Central memory CD8-positive, alpha-beta T cell (primary cell): ENCODE measurements at regions not wholly inside any gene's neighbourhood (a gene's known extent, or its start where the extent isn't known, plus 50 kb on each side); places are given as distances from the start of the nearest gene placed in this dataset.

ENCODE experiments used
- ATAC-seq: fragments of 150-1000 bp; cut with Tn5 transposase; replicated peaks from 2 replicates; pipeline ENCODE4 v1.10.0; 2022; ENCODE audit warnings: mild to moderate bottlenecking, moderate FRiP score, moderate number of reproducible peaks; ENCODE audit not compliant: poor library complexity, severe bottlenecking; ENCODE audit errors: extremely low read depth
- DNase-seq, 2 donors: peaks; one replicate each; pipeline ENCODE4 v3.0.0; 2021; ENCODE audit warnings: low spot score in 2 of 2
- H3K27ac Mint-ChIP-seq: one replicate; pipeline ENCODE4 v1.8.0; 2022; ENCODE audit warnings: low read depth, mild to moderate bottlenecking, moderate library complexity, mixed read lengths
- H3K27me3 Mint-ChIP-seq: one replicate; pipeline ENCODE4 v1.8.0; 2022; ENCODE audit warnings: mixed read lengths
- H3K36me3 Mint-ChIP-seq: one replicate; pipeline ENCODE4 v1.8.0; 2022; ENCODE audit warnings: mild to moderate bottlenecking, moderate library complexity, mixed read lengths; ENCODE audit not compliant: insufficient read depth
- H3K4me1 Mint-ChIP-seq: one replicate; pipeline ENCODE4 v1.8.0; 2022; ENCODE audit warnings: mixed read lengths
- H3K4me3 Mint-ChIP-seq: one replicate; pipeline ENCODE4 v1.8.0; 2022; ENCODE audit warnings: mild to moderate bottlenecking, moderate library complexity, mixed read lengths
- H3K9me3 Mint-ChIP-seq: one replicate; pipeline ENCODE4 v1.8.0; 2022; ENCODE audit warnings: mixed read lengths

DNA sequence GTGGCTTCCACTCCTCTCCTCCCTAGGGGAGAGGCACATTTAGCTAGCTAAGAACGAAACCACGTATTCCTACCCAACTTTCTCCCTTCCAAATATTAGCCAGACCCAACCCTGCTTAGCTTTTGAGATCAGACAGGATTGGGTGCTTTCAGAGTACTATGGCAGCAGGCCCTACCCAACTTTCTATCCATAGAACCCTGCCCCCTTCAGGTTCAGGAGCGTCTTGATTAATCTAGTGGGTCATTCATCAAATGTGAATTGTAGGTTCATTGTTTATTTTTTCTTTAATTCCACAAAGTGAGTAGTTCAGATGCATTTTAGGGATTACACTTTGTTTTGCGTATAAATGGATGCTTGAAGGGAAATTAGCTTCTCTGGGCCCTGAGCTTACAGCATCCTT is 188.3 kb downstream of the MIB1 start:
- H3K36me3 Mint-ChIP-seq = no peaks in the 10 kb centered on the region
- no peaks in the 10 kb centered on the region for H3K4me1 Mint-ChIP-seq
- peaks cover 48% of the 10 kb centered on the region for H3K27me3 Mint-ChIP-seq
- H3K27ac Mint-ChIP-seq = no peak overlapping the region
- no peak for ATAC-seq
- DNase-seq = no peak
- H3K4me3 Mint-ChIP-seq = no peak overlapping the region
- H3K9me3 Mint-ChIP-seq = no peaks in the 10 kb centered on the region

DNA sequence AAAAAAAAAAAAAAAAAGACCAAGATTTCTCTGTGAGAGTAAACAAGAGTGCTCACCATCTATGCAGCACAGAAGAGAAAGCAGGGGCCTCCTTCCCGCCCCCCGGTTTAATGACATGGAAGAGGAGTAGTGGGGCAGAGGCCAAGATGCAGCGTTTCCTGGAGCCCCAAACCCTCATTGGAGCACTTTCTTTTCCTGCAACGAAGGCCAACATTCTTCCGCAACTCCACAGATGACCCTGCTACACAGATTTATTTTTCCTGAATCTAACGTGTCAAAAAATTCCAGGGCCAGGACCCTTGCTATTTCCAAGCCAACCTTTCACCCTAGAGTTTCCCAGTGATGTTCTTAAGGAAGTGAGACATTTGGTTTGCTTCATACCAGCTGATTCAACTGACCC is 189.6 kb downstream of the MIB1 start:
- H3K36me3 Mint-ChIP-seq = no peaks in the 10 kb centered on the region
- ATAC-seq (no peak), DNase-seq (no peak)
- H3K4me1 Mint-ChIP-seq = no peaks in the 10 kb centered on the region
- peaks cover 45% of the 10 kb centered on the region for H3K27me3 Mint-ChIP-seq
- H3K27ac Mint-ChIP-seq = no peak overlapping the region
- H3K4me3 Mint-ChIP-seq = no peak overlapping the region
- no peaks in the 10 kb centered on the region for H3K9me3 Mint-ChIP-seq

DNA sequence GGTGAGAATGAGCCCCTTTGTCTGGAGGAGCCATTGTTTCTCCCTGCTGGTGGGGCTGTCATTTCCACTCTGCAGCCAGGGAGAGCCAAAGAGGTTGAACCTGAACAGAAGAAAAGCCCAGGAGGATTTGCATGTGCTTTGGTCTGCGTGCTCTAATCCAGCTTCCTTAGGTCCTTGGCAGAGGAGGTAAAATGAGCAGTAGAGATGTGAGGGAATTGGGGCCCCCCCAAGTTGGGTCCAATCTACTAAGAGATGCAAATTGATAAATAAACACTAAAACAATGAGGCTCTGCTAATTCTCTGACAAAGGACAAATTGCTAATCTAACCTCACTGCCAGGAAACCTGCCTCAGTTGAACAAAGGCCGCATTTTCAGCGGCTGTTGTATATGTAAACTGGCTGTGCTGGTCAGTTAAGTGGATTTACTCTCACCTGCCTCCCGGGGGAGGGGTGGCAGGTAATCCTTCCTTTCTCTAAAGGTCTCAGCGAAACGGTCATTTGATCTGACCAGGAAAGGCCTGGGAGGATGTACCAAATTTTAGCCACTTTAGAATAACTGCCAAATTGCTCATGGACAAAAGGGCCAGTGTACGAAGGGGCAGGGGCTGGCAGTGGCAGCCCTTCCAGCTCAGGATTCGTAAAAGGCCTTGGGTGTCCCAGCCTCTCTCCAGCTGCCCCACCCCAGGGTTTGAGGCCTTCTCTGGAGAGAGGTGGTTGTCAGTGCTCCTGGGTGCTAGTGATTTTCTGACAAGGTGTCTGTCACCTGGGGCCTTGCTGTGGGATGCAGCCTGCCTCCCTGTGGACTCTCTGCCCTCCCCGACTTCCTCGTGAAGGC is 193.6 kb downstream of the MIB1 start:
- Mint-ChIP-seq H3K4me3 (no peak overlapping the region), H3K9me3 (no peaks in the 10 kb centered on the region), H3K4me1 (no peaks in the 10 kb centered on the region), H3K36me3 (no peaks in the 10 kb centered on the region), H3K27ac (no peak overlapping the region), H3K27me3 (peaks cover 54% of the 10 kb centered on the region)
- DNase-seq (no peak), ATAC-seq (no peak)

DNA sequence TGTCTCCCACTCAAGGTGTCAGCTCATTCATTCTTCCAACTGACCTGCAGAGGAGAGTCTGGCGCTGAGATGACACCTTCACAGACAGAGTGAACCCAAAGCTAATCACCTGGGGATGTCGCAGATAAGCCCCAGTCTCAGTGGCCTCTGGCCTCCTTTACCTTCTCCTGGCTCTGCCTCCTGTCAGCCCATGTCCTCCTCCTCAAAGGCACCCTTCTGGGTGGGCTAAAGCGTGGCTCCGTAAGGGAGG is 194.1 kb downstream of the MIB1 start:
- Mint-ChIP-seq H3K27me3 (peaks cover 54% of the 10 kb centered on the region), H3K9me3 (no peaks in the 10 kb centered on the region), H3K4me1 (no peaks in the 10 kb centered on the region), H3K36me3 (no peaks in the 10 kb centered on the region), H3K4me3 (no peak overlapping the region), H3K27ac (no peak overlapping the region)
- no peak for ATAC-seq
- no peak for DNase-seq

DNA sequence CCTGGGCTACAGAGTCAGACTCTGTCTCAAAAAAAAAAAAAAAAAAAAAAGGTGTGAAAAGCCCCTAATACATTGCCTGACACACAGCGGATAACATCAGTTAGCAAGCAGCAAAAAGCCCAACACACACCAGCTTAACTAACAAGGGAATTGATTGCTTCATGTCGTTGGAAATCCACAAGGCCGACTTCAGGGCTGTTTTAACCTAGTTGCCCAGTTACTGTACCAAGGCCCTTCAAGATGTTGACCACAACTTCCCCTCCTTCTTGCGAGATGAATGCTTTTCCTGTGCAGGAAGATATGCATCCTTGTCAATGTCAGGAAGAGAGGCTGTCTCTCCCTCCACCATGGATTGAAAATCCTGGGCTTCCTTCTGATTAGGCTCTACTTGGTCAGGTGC is 202.9 kb downstream of the MIB1 start:
- Mint-ChIP-seq H3K27ac (no peak overlapping the region), H3K4me3 (no peak overlapping the region), H3K27me3 (peaks cover 42% of the 10 kb centered on the region), H3K36me3 (no peaks in the 10 kb centered on the region), H3K4me1 (no peaks in the 10 kb centered on the region), H3K9me3 (no peaks in the 10 kb centered on the region)
- no peak for ATAC-seq
- DNase-seq = no peak

DNA sequence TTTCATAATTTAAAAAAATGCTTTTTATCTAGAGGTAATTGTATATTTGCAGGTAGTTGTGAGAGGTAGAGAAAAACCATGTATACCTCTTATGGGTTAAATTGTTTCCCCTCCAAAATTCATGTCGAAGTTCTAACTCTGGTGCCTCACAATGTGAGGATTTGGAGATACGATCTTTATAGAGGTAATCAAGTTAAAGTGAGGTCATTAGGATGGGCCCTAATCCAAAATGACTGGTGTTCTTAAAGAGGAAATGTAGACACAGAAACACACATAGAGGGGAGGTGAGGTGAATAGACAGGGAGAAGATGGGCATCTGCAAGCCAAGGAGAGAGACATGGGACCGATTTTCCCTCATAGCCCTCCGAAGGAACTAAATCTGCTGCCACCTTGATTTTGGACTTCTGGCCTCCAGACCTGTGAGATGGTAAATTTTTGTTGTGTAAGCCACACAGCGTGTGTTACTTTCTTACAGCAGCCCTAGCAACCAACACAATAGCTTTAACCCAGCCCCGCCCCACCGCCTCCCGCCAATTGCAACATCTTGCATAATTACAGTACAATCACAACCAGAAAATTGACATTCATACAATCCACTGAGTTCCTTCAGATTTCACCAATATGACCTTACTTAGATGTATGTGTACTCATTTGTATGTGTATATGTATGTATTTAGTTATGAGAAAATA is 208.9 kb downstream of the MIB1 start:
- ATAC-seq (no peak), DNase-seq (no peak)
- Mint-ChIP-seq H3K27me3 (peaks cover 89% of the 10 kb centered on the region), H3K4me3 (no peak overlapping the region), H3K9me3 (no peaks in the 10 kb centered on the region), H3K27ac (no peak overlapping the region), H3K4me1 (no peaks in the 10 kb centered on the region), H3K36me3 (no peaks in the 10 kb centered on the region)

DNA sequence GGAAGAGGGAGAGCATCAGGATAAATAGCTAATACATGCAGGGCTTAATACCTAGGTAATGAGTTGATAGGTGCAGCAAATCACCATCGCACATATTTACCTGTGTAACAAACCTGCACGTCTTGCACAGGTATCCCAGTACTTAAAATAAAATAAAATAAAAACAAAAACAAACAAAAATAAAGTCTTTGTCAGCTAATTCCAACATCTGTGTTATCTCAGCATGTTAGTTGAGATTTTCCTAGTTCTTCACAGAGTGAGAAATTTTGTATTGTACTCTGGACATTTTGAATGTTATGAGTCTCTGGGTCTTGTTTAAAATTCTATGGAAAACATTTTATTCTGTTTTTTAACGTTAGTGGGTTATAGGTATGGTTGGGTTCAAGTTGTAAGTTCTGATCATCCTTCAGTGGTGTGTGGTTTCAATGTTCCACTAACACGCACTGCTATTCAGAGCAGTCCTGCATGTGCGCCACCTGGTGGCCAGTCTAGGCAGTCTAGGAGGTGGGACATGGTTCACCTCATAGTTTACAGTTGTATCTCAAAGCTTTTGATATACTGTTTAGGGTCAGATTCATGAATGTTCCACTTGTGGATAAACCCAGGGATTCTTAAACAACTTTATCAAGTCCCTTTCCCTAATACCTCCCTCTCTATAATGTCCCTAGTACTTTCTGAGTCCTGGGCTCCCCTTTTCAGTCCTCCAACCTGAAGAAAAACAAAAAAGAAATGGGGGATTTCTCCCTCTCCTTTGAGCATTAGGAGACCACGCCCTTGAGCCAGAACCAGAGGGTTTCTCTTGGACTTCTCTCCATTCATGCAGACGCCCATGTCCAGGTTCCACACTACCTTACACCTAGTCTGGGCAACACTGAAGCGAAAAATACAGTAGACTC is 213.4 kb upstream of the GATA6 start:
- H3K27me3 Mint-ChIP-seq = peaks cover 68% of the 10 kb centered on the region
- no peak overlapping the region for H3K4me3 Mint-ChIP-seq
- H3K36me3 Mint-ChIP-seq = no peaks in the 10 kb centered on the region
- DNase-seq = peak; percentile 50 to 62
- peak; percentile 81 for ATAC-seq
- H3K4me1 Mint-ChIP-seq = no peaks in the 10 kb centered on the region
- H3K27ac Mint-ChIP-seq = no peak overlapping the region
- no peaks in the 10 kb centered on the region for H3K9me3 Mint-ChIP-seq

DNA sequence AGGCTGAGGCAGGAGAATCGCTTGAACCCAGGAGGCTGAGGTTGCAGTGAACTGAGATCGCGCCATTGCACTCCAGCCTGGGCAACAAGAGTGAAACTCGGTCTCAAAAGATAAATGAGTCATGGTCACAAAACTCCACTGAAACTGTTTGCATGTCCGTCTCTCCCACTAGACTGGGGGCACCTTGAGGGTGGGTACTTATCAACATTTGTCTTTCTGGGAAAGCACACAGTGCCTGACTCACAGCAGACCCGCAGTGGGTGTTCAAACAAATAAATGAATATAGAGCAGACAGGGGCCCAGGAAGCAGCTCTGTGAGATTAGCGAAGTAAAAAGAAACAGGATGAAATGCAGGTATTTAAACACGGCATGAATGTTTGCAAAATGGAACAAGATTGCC is 211.1 kb upstream of the GATA6 start:
- Mint-ChIP-seq H3K9me3 (no peaks in the 10 kb centered on the region), H3K27me3 (peaks cover 55% of the 10 kb centered on the region), H3K4me3 (no peak overlapping the region), H3K4me1 (no peaks in the 10 kb centered on the region), H3K36me3 (no peaks in the 10 kb centered on the region), H3K27ac (no peak overlapping the region)
- ATAC-seq = no peak
- no peak for DNase-seq

DNA sequence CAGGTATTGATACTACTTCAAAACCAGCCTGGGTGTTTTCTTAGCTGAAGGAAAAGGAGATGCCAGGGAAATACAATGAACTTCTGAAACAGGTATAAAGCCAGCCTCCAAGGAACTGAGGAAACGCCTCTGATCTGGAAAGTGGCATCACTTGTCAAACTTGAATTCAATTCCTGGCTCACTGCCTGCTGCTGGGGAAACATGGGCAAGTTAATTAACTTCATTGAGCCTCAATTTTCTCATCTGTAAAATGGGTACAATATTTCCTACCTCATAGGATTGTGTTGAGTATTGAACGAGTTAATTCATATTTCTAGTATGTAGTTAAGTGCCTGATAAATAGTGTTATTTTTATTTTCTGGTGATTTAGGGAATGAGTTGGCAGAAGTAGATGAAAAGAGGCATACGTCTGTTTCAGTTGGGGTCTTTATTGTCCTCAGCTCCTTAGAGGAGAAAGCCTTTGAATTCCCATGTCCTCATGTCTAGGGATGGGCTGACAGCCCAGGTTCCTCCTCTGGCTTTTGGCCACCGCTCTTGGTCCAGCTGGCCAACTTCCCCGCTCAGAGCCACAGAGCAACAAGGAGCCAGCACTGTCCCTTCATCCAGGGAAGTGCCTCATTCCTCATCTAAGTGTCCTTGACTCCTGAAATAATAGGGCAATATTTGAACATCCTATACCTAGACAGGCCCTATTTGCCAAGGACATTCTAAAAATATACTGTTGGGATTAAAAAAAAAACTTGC is 210.5 kb upstream of the GATA6 start:
- Mint-ChIP-seq H3K4me1 (no peaks in the 10 kb centered on the region), H3K27me3 (peaks cover 49% of the 10 kb centered on the region), H3K9me3 (no peaks in the 10 kb centered on the region)

DNA sequence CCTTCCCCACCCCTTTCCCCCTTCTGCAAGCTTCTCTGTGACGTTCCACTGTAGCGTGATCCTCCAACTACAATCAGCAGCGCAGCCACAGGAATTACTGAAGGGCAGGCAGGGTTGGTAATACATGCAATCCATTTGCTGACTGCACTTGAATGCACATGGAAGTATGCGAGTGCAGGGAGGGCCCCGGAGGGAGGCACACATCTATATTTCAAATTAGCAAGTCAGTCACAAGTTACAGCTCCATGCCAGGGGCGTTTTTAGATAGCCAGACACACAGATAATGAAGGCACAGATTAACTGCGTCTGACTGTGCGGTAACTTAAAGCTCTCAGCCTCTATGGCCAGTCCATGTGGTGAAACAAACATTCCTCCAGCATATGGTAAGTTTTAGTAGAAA is 209.2 kb upstream of the GATA6 start:
- H3K27me3 Mint-ChIP-seq = peaks cover 45% of the 10 kb centered on the region
- H3K36me3 Mint-ChIP-seq = no peaks in the 10 kb centered on the region
- no peak for ATAC-seq
- H3K4me1 Mint-ChIP-seq = no peaks in the 10 kb centered on the region
- no peak for DNase-seq
- no peak overlapping the region for H3K4me3 Mint-ChIP-seq
- H3K9me3 Mint-ChIP-seq = no peaks in the 10 kb centered on the region
- H3K27ac Mint-ChIP-seq = no peak overlapping the region

More for the DNA sequence above, 210.5 kb upstream of the GATA6 start:
- DNase-seq (no peak), ATAC-seq (no peak)
- Mint-ChIP-seq H3K27ac (no peak overlapping the region), H3K4me3 (no peak overlapping the region), H3K36me3 (no peaks in the 10 kb centered on the region)

DNA sequence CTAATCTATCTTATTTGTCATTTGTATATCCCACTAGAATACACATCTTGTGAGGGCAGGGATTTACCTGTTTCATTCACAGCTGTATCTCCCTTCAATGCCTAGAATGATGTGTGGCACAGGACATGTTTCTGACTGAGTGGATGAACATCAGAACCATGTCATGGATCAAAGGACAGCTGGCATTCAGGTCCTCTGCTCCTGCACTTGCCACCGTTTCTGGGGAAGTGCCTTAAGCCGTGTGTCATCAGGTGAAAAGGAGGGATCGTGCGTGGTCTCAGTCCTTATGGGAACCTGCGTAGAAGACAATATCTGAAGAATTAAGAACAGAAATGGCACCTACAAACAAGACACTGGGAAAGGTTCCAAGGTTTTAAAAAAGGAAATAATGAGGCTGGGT is 206.1 kb upstream of the GATA6 start:
- H3K27me3 Mint-ChIP-seq = peaks cover 20% of the 10 kb centered on the region

DNA sequence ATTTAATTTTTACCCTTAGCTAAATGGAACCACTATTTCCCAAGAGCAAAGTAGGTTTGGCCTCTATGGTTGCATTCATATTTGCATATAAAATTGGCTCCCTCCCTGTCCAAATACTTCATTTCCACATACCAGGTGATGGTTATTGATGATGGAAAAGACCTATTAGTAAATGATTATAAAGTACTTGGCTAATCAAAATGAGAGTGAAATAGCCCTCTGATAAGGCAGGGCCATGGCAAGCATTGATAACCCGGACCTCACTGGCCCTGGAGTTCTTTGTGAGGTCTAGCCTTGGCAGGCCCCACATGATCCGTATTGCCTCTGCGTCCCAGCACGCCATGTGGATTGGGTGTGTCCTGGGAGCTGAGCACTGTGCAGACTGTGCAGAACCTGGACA is 201.1 kb upstream of the GATA6 start:
- no peak for ATAC-seq
- H3K9me3 Mint-ChIP-seq = no peaks in the 10 kb centered on the region
- no peak overlapping the region for H3K27ac Mint-ChIP-seq
- DNase-seq = no peak
- H3K36me3 Mint-ChIP-seq = no peaks in the 10 kb centered on the region
- H3K4me1 Mint-ChIP-seq = no peaks in the 10 kb centered on the region
- H3K27me3 Mint-ChIP-seq = peaks cover 10% of the 10 kb centered on the region
- no peak overlapping the region for H3K4me3 Mint-ChIP-seq

More for the DNA sequence above, 206.1 kb upstream of the GATA6 start:
- H3K4me1 Mint-ChIP-seq = no peaks in the 10 kb centered on the region
- ATAC-seq = no peak
- DNase-seq = no peak
- no peak overlapping the region for H3K4me3 Mint-ChIP-seq
- H3K9me3 Mint-ChIP-seq = no peaks in the 10 kb centered on the region
- H3K27ac Mint-ChIP-seq = no peak overlapping the region
- no peaks in the 10 kb centered on the region for H3K36me3 Mint-ChIP-seq
